HG03354 (cell line): ENCODE measurements at regions not wholly inside any gene's neighbourhood (a gene's known extent, or its start where the extent isn't known, plus 50 kb on each side); places are given as distances from the start of the nearest gene placed in this dataset.

Experiments used
- ATAC-seq: cut with Tn5 transposase; IDR thresholded peaks from one replicate; pipeline ENCODE4 v1.9.1; 2021; ENCODE audit warnings: mild to moderate bottlenecking; ENCODE audit not compliant: unreplicated experiment, poor library complexity, severe bottlenecking

DNA sequence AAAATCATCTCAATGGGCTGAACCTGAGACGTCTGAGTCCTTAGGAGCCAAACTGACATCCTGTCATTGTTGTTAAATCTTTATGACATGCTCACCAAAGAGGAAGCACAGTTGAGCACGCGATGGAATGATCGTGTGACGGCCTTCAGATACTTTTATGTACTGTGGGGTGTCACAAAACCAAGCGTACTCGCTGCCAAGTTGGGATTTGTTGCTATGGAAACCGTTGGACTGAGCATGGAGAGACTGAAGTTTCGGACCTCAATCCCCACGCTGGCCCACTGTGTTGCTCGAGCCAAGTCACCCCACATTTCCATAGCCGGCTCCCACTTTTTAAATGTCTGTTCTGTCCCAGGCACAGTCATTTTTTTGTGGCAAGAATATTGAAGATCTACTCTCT lies 222.8 kb upstream of the SDK2 start:
- no peak for ATAC-seq

DNA sequence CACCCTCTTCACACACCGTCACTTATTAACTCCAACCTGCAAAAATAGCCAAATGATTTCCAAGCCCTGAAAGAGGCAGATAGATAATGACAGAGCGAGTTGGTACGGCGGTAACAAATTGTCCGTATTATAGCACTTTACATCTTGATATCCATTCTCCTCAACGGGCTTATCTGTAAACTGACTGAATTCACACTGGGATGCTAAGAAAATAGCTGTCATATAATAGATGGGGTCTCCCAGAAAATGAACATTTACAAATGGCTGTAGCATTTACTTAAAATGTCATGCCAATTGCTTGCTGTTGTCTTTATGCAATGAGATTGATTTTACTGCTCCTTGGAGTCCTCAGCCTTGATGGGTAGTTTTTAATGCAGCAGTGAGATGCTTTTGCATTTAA lies 225.8 kb upstream of the SDK2 start:
- no peak for ATAC-seq

GRCh38 chr17:73870473-73870872 lies 226.2 kb upstream of the SDK2 start:
- no peak for ATAC-seq

DNA sequence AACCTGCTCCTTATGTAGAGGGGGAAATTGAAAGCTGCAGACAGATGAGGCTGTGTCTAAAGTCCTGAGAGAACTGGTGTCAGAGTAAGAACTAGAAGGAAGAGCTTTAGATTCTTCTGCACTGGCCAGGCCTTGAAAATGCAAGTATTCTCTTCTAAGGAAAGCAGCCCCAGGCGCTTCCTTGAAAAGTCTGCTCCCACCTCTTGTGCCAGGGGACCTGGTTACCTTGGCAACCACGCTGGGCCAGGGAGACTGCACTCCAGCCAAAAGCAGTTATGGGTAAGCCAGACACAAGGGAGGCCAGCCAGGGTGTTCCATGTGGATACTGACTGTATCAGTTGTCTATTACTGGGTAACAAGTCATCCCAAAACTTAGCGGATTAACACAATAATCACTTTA lies 228.6 kb upstream of the SDK2 start:
- no peak for ATAC-seq

DNA sequence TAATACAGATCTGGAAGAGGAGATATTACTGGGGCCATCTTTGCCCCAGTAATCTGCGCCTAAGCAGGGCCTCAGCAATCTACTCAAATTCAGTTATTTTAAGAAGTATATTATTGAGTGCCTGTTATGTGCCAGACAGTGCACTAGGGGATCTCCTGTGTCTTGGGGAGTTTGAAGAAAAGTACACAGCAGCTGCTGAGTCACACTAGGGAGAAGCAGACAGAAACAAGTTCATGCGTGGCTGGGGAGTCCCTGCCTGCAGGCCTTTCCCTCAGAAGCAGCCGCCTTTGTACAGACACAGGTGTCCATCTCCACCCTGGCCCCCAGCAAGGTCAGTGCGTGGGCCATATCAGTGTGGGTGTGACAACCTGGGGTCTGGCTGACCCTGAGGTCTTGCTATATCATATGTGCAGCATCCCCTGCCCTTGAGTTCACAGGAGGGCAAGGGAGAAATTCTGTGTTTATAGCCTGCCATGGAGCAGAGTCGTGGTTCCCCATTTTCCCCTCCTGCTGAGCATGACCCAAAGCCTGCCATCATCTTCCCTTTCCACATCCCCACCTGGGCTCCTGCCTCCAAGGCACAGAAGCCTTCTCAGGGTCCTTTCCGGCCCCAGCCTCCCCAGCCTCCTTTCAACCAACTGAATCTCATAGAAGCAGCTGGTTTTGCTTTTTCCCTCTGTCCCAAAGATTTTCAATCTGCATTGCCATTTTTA lies 229.9 kb upstream of the SDK2 start:
- no peak for ATAC-seq

DNA sequence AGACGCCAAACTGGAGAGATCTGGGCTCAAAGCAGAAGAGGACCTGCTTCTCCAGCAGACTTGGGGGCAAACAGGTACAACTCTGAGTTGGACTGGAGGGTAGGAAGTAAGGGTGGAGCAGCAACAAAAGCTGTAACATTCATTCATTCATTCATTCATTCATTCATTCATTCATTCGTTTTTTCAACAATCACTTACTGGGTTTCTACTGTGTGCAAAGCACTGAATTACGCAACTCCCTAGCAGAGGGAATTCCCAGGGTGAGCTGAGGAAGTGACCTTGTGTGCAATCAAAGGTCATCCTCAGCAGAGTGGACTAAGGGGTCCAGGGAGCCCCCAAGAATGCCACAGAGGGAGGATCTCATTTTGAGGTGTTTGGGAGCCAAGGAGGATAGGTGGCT lies 231.1 kb upstream of the SDK2 start:
- ATAC-seq, result no peak

DNA sequence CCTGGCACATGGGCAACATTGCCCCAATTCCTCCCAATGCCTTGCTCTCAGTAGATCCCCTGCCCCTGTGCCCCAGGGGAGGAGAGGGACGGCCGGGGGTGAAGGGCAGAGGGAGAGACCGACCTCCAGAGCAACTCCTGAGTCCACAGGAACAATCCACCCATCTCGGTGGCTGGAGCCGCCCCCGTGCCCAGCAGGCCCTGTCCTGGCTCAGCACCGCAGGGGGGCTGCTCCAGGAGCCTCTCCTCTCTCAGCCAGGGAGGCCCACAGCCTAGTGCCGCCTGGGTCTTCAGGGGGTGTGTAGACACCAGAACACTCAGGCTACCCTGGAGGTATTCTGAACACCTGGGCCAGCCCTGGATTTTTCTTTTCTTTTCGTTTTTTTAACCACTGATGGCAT lies 233.7 kb upstream of the SDK2 start:
- no peak for ATAC-seq

DNA sequence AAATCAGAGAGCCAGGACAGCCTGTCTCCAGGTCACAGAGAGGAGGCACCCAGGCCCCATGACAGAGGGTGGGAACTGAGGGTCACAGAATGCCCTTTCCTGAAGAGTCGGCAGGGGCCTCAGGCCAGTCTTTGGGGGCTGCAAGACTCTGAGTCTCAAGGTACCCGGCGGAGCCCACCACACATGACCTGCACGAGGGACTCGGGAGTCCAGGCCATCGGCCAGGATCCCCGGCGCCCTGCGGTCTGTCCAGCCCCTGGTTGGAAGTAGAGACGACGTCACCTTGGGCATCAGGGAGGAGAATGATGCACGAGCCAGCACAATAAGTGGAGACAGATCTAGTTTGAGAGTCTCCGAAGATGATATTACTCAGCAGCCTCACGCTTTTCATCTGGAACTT lies 234.7 kb upstream of the SDK2 start:
- no peak for ATAC-seq

GRCh38 chr17:73879987-73880386 lies 235.7 kb upstream of the SDK2 start:
- ATAC-seq, result no peak

DNA sequence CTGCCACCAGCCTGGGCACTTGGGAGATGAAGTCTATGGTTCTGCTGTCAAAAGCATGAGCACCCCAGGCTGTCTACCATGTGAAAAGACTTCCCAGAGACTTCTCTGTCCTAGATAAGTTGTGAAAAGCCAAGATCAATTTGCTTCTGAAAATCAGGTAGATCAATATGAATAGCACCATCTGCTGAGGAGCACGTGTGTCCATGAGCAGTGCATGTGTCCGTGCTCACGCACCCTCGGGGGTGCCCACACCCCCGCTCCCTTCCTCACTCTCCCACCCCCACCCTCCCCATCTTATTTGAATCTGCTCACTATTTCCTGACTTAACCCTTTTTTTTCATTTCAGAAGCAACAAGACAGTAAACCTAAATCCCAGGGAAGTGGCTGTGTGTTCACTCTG lies 238.3 kb upstream of the SDK2 start:
- no peak for ATAC-seq

DNA sequence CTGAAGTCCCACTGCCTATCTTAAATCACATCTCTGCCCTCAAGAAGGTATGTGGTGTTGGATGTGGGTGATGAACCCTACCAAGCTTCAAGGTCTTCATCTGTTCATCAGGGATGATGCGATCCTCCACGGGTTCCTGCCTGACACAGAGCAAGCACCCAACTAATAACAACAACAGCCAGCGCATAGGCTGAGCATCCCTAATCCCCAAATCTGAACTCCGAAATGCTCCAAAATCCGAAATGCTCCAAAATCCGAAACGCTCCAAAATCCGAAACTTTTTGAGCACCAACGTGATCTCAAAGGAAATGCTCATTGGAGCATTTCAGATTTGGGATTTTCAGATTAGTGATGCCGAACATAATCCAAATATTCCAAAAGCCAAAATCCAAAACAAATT lies 238.9 kb upstream of the SDK2 start:
- no peak for ATAC-seq

DNA sequence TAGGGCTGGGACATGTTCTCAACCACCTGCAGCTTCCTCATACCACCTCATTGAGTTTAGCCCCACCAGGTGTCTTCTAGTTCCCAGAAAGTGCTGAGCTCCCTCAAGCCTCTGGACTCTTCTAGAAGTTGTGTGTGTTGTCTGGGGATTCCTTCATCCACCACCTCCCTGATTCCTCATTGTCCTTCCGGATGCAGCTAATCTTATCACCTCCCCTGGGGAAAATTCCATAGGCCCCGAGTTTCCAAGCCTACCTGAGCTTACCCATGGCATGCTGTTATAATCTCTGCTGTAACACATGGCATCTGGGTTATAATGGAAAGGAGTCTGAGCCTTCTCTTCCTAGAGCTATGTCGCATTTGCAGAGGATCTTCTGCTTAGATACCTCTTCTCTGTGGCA lies 243.5 kb upstream of the SDK2 start:
- no peak for ATAC-seq

DNA sequence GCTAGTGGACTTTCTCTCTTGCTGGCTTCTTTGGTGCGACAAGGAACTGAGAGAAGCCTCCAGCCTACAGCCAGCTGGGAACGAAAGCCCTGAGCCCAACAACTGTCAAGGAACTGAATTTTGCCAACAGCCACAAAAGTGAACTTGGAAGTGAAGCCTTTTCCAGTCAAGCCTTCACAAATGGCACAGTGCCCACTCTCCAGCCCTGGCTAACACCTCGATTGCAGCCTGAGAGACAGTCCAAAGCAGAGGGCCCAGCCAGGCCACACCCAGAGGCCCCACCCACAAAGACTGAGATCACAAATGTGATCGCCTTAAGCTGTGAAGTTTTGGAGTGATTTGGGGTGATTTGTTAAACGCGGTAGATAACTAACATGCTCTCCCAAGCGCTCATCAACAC lies 244.6 kb upstream of the SDK2 start:
- ATAC-seq, result no peak

DNA sequence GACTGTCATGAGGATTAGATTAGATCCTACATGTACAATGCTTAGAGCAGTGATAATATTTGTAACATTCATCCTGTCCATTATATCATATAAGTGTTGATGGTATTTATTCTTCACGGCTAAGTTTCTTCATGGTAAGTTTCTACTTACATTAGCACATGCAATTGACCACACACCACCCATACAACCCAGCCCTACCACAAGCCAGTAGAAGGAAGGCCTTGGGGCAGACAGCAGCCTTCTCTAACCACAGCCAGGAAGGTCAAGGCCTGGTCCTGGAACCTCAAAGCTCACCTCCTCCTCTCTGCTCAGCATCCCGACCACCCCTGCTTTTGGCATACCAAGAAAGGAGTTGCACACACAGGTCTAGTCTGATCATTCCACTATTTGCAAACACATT lies 245.2 kb upstream of the SDK2 start:
- no peak for ATAC-seq

DNA sequence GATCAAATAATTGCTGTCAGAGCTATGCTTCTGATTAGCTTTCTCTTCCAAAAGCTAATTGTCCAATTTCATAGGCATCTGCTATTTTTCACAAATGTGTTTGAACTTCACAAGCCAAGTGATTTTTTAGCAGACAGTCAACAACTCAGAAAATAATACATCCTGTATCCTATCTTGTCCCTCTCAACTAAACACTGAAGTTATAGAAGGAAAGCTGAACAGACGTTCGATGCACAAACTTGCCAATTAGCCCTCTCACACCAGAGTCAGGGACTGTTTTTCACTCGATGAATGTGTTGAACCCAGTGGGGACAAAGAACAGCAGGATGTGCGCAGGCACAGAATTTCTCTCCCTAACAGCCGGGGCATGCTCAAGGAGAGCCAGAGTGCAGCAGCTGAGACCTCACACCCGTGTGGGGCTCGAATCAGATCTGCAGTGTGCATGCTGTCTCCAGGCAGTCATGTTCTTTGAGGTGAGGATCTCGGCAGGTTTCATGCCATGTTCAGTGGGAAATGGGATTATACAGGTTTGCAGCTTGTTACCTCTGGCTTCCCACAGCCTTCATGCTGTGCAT lies 246.7 kb upstream of the SDK2 start:
- ATAC-seq, result no peak

DNA sequence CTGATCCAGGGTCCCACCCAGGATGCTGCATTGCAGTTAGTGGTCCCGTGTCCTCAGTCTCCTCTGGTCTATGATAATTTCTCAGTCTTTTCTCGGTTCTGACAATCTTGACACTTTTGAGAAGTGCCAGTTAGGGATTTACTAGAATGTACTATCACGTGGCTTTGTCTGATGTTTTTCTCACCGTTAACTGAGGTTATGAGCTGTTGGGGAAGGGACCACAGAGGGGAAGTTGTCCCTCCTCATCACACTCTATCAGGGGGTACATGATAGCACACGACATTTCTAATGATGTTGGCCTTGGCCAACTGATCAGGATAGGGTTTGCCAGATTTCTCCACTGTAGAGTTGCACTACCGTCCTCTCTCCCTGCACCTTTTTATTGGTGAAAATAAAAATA lies 250.9 kb upstream of the SDK2 start:
- ATAC-seq, result no peak

- ATAC-seq, result no peak
Observed at GRCh38 chr17:73896966-73897365, 252.7 kb upstream of the SDK2 start.

DNA sequence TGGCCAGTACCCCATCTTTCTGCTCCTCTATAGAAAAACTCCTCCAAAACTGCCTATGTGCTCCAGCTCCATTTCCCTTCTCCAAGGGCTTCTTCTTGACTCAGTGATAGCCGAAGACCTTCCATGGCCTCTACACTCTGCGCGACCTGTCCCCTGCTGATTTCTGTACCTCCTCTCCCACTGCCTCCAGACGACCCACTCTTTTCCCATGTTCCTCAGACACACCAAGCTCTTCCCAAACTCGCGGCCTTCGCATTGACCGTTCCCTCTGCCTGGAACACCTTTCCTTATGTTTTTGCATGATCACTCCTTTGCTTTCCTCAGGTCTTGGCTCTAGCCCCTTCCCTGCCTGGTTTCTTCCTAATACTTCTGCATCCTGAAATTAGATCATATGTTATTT lies 255.6 kb upstream of the SDK2 start:
- ATAC-seq, result no peak

DNA sequence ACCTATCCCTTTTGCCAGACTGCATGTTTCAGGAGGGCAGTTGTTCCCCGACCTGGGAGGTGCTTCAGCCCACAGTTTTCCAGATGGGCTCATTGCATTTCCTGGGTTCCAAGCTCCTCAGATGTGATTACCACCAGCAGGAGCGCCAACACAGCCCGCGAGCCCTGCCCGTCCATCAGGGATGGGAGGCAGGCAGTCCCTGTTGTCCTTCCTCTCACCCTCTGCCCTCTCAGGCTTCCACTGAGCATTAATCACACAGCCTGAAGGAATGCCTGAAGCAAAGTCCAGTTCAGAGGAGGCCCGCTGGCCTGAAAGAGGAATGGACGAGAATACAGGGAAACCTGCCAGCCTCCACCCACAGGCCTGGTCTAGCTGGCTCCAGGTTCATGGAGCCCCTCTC lies 256.3 kb upstream of the SDK2 start:
- no peak for ATAC-seq

GRCh38 chr17:73901249-73901648 lies 257.0 kb upstream of the SDK2 start:
- no peak for ATAC-seq

- ATAC-seq, result no peak
Observed at GRCh38 chr17:73901661-73902415, 257.6 kb upstream of the SDK2 start.
